ENCODE measurements at regions not wholly inside any gene's neighbourhood (a gene's known extent, or its start where the extent isn't known, plus 50 kb on each side); places are given as distances from the start of the nearest gene placed in this dataset.

- TF ChIP-seq, protein P1, sequence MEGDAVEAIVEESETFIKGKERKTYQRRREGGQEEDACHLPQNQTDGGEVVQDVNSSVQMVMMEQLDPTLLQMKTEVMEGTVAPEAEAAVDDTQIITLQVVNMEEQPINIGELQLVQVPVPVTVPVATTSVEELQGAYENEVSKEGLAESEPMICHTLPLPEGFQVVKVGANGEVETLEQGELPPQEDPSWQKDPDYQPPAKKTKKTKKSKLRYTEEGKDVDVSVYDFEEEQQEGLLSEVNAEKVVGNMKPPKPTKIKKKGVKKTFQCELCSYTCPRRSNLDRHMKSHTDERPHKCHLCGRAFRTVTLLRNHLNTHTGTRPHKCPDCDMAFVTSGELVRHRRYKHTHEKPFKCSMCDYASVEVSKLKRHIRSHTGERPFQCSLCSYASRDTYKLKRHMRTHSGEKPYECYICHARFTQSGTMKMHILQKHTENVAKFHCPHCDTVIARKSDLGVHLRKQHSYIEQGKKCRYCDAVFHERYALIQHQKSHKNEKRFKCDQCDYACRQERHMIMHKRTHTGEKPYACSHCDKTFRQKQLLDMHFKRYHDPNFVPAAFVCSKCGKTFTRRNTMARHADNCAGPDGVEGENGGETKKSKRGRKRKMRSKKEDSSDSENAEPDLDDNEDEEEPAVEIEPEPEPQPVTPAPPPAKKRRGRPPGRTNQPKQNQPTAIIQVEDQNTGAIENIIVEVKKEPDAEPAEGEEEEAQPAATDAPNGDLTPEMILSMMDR (IDR thresholded peaks at IDR 0.05; ENCODE audit: insufficient read depth, low read depth, low read length) = no peak
- no peak overlapping the region for H3K4me3 ChIP-seq (ENCODE audit: low read depth, low read length)
- DNase-seq (ENCODE audit: low read depth) = no peak
Measured at GRCh38 chr6:137775227-137775626, 91.8 kb upstream of the TNFAIP3 start.

- DNase-seq (ENCODE audit: low read depth) = no peak
- no peak overlapping the region for H3K4me3 ChIP-seq (ENCODE audit: low read depth, low read length)
- TF ChIP-seq, protein P1 (IDR thresholded peaks at IDR 0.05; ENCODE audit: insufficient read depth, low read depth, low read length) = no peak
Measured at GRCh38 chr6:137775720-137776119, 91.3 kb upstream of the TNFAIP3 start.

DNA sequence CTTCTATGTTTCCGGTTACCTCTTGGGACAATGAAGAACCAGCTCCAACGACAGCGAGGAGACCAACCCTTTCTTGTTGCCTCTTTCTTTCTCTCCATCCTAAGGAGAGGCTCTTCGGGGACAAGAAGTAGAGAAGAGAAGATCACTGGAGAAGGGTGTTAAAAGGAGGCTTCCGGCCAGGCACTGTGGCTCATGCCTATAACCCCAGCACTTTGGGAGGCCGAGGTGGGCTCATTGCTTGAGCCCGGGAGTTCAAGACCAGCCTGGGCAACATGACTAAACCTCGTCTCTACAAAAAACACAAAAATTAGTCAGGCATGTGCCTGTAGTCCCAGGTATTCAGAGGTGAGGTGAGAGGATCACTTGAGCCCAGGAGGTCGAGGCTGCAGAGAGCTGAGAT is 90.8 kb upstream of the TNFAIP3 start:
- no peak for DNase-seq (ENCODE audit: low read depth)
- H3K4me3 ChIP-seq (ENCODE audit: low read depth, low read length) = no peak overlapping the region
- TF ChIP-seq, protein P1 (IDR thresholded peaks at IDR 0.05; ENCODE audit: insufficient read depth, low read depth, low read length) = no peak

DNA sequence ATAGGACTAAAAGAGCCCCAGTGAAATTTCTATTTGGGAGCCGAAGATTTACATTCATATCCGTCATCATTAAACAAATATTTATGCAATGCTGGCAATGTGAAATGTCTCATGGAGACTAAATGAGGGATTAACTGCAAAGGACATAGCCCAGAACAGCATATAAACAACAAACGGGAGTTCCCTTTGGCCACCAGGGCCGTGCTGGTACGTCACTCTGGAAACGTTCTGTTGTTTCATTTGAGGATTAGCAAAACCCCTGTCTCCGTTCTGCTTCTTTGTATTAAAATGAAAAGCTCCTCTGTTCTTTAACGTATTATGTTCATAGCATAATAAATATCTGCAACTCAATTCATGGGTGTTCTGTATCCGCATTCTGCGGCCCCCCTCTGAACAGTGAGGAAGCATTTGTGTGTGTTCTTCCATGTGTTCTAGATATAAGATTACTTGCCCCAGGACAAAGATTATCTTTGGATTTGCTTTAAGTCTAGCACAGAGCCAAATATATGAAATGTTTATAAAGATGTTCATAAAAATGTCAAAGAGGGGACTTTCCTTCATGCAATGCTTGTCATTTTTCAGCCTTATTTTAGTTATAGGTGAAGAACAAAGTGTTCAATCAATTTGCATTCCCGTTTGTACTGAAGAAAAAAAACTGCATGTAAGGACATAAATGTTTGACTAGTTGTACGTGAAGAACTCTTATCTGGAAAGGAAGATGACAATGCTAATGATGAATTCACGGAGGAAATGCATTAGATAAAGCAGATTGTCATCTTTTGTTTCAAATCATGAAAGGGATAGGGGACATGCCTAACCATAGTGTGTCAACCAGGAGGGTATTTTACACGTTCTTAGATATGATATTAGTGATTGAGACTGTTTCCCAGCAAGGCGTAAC is 90.0 kb upstream of the TNFAIP3 start:
- TF ChIP-seq, protein P1 (IDR thresholded peaks at IDR 0.05; ENCODE audit: insufficient read depth, low read depth, low read length) = peak; percentile 9
- peak; percentile 89 for DNase-seq (ENCODE audit: low read depth)

DNA sequence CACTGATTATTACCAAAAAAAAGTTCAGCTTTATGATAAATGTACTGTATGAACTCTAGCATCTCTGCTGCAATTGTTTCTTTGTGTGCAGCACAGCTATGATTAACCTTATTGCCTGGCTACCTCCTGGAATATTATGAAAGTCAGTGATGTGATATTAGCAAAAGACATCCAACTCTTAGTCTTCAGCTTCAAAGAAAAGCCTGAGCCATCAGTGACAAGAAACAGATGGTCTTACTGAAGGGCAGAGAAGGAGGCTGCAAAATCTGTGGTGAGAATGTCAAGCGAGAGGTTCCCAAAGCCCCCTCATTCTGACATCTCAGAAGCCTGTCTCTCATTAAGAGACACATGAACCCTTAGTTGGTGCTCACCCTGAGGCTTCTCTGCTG is 89.4 kb upstream of the TNFAIP3 start:
- peak; percentile 51 for DNase-seq (ENCODE audit: low read depth)
- H3K4me3 ChIP-seq (ENCODE audit: low read depth, low read length) = no peak overlapping the region
- TF ChIP-seq, protein P1 (IDR thresholded peaks at IDR 0.05; ENCODE audit: insufficient read depth, low read depth, low read length) = no peak

More for the DNA sequence above, 90.0 kb upstream of the TNFAIP3 start:
- no peak overlapping the region for H3K4me3 ChIP-seq (ENCODE audit: low read depth, low read length)

DNA sequence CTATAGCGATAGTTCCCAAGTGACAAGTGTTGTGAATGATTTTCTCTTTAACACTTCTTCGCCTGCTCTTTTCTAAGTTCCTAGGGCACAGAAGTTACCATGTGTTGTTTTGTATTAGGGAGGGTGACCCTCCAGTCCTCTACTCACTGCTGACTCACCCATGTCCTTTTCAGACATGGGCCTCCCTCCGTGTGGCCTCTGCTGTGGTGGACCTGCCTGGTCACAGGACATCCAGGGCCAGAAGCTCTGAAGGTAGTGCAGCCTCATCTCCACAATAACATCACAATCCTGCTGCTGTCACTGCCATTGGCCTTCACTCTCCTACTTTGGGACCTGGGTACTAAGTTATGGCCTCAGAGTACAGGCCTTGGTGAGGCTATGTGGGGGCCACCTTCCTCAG is 87.1 kb upstream of the TNFAIP3 start:
- TF ChIP-seq, protein P1 (IDR thresholded peaks at IDR 0.05; ENCODE audit: insufficient read depth, low read depth, low read length) = no peak
- no peak for DNase-seq (ENCODE audit: low read depth)
- no peak overlapping the region for H3K4me3 ChIP-seq (ENCODE audit: low read depth, low read length)
